OCI-LY7 (cell line): ENCODE measurements at regions not wholly inside any gene's neighbourhood (a gene's known extent, or its start where the extent isn't known, plus 50 kb on each side); places are given as distances from the start of the nearest gene placed in this dataset.

Source experiments
- BruUV-seq: library from RNA; stranded (reverse); fragments of 400-500 nt; replicated peaks from 2 replicates; lab custom pipeline; 2021; lab: Mats Ljungman, UMichigan
- CTCF ChIA-PET: fragments of 300-600 bp; sonication (Branson Sonifier 250); formaldehyde crosslinking; loops from one replicate; lab custom pipeline; 2022; ENCODE audit warnings: antibody characterized with exemption; ENCODE audit not compliant: unreplicated experiment; lab: Charles Lee
- POLR2A ChIA-PET: fragments of 300-600 bp; sonication (Branson Sonifier 250); formaldehyde crosslinking; loops from one replicate; lab custom pipeline; 2022; ENCODE audit warnings: antibody characterized with exemption; lab: Charles Lee
- DNase-seq: peaks from one replicate; pipeline ENCODE4 v3.0.0-alpha.2; 2015; ENCODE audit warnings: low spot score
- H2AFZ ChIP-seq: fragments of 200-600 bp; sonication (generic), shearing (Covaris generic); 2 replicates; pipeline ENCODE4 v1.6.1; 2014; ENCODE audit warnings: mild to moderate bottlenecking, antibody characterized with exemption, low read length, moderate library complexity
- H3K27ac ChIP-seq: fragments of 200-600 bp; sonication (generic); 2 replicates; pipeline ENCODE4 v1.5.1; 2014; ENCODE audit warnings: mixed run types, low read depth, mild to moderate bottlenecking, moderate library complexity, low read length, inconsistent platforms; ENCODE audit not compliant: poor library complexity, severe bottlenecking
- H3K36me3 ChIP-seq: fragments of 200-600 bp; sonication (generic); 2 replicates; pipeline ENCODE4 v1.6.1; 2014; ENCODE audit warnings: mild to moderate bottlenecking, antibody characterized with exemption, low read length, moderate library complexity, mixed read lengths; ENCODE audit not compliant: insufficient read depth
- H3K4me1 ChIP-seq: fragments of 200-600 bp; sonication (generic); 2 replicates; pipeline ENCODE4 v1.5.1; 2014; ENCODE audit warnings: mild to moderate bottlenecking, low read length; ENCODE audit not compliant: insufficient read depth, poor library complexity, severe bottlenecking
- H3K4me2 ChIP-seq: fragments of 200-600 bp; sonication (generic); 2 replicates; pipeline ENCODE4 v1.6.1; 2014; ENCODE audit warnings: mild to moderate bottlenecking, low read length
- H3K4me3 ChIP-seq: fragments of 200-600 bp; sonication (generic); 2 replicates; pipeline ENCODE4 v1.5.1; 2014; ENCODE audit warnings: mild to moderate bottlenecking, low read depth, low read length; ENCODE audit not compliant: poor library complexity, severe bottlenecking
- H3K79me2 ChIP-seq: fragments of 200-600 bp; sonication (generic); 2 replicates; pipeline ENCODE4 v1.6.1; 2016; ENCODE audit warnings: low read depth, mild to moderate bottlenecking, low read length, moderate library complexity, mixed read lengths; ENCODE audit not compliant: insufficient read depth
- H3K9me2 ChIP-seq: fragments of 200-600 bp; sonication (generic); 2 replicates; pipeline ENCODE4 v1.6.1; 2016; ENCODE audit warnings: mild to moderate bottlenecking, low read length, mixed read lengths; ENCODE audit not compliant: insufficient read depth
- H3K9me3 ChIP-seq: fragments of 200-600 bp; sonication (generic); 2 replicates; pipeline ENCODE4 v1.6.1; 2014; ENCODE audit warnings: mild to moderate bottlenecking, mixed run types, low read length, mixed read lengths
- H4K20me1 ChIP-seq: fragments of 200-600 bp; sonication (generic); 2 replicates; pipeline ENCODE4 v1.6.1; 2014; ENCODE audit warnings: mild to moderate bottlenecking, antibody characterized with exemption, low read length, moderate library complexity, mixed read lengths; ENCODE audit not compliant: insufficient read depth
- EZH2phosphoT487 ChIP-seq: fragments of 200-600 bp; sonication (generic); IDR thresholded peaks from 2 replicates; pipeline ENCODE4 v1.6.1; 2018; ENCODE audit warnings: low read depth, borderline replicate concordance, mild to moderate bottlenecking, mixed run types, antibody characterized with exemption, low read length, moderate library complexity, mixed read lengths
- intact Hi-C: fragments of 100-400 bp; cut with micrococcal nuclease; formaldehyde crosslinking; loops from one replicate; pipeline ENCODE4 v1.10.0; 2022; ENCODE audit not compliant: unreplicated experiment
- TF ChIP-seq, protein P1 (sequence below): fragments of 200-600 bp; sonication (generic); conservative IDR thresholded peaks from 2 replicates; pipeline ENCODE4 v1.5.1; 2014; ENCODE audit warnings: mild to moderate bottlenecking, antibody characterized with exemption, low read length, moderate library complexity, mixed read lengths

DNA sequence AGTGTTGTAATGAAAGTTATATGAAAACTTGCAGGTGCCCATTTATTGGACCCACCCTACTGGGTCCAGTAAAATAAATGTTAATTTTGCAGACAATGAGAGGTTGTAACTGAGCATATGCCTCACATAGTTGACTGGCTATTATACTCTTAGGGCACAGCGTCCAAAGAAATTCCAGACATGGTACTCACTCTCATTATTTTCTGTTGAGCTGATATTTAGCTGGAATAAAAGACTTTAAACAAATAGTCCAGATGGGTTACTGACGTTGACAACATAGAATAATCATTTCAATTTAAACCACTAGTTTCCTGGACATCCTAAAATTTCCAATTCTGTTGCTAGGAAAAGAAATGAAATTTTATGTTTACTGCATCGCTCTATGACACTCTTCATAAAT, 174.5 kb downstream of the ZNF365 start:
- Histone ChIP-seq H3K27ac (no peak overlapping the region), H4K20me1 (no peaks in the 10 kb centered on the region), H3K9me2 (no peaks in the 10 kb centered on the region), H3K9me3 (no peaks in the 10 kb centered on the region), H3K4me3 (no peak overlapping the region), H3K4me2 (no peak overlapping the region), H3K36me3 (no peaks in the 10 kb centered on the region; the same call in 1 of the 2 replicates), H3K4me1 (no peaks in the 10 kb centered on the region), H2AFZ (no peak overlapping the region), H3K79me2 (no peaks in the 10 kb centered on the region)
- no TSS peak for BruUV-seq
- ChIA-PET CTCF (no interaction called here), POLR2A (interaction anchor here (0.6 kb wide), 1 partner anchor 8 kb away, joined by 3 read pairs; no protein-coding TSS in a partner anchor)
- intact Hi-C loops = no loop called here
- DNase-seq = no peak
- no peak for TF ChIP-seq EZH2phosphoT487
- TF ChIP-seq, protein P1, sequence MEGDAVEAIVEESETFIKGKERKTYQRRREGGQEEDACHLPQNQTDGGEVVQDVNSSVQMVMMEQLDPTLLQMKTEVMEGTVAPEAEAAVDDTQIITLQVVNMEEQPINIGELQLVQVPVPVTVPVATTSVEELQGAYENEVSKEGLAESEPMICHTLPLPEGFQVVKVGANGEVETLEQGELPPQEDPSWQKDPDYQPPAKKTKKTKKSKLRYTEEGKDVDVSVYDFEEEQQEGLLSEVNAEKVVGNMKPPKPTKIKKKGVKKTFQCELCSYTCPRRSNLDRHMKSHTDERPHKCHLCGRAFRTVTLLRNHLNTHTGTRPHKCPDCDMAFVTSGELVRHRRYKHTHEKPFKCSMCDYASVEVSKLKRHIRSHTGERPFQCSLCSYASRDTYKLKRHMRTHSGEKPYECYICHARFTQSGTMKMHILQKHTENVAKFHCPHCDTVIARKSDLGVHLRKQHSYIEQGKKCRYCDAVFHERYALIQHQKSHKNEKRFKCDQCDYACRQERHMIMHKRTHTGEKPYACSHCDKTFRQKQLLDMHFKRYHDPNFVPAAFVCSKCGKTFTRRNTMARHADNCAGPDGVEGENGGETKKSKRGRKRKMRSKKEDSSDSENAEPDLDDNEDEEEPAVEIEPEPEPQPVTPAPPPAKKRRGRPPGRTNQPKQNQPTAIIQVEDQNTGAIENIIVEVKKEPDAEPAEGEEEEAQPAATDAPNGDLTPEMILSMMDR = no peak

DNA sequence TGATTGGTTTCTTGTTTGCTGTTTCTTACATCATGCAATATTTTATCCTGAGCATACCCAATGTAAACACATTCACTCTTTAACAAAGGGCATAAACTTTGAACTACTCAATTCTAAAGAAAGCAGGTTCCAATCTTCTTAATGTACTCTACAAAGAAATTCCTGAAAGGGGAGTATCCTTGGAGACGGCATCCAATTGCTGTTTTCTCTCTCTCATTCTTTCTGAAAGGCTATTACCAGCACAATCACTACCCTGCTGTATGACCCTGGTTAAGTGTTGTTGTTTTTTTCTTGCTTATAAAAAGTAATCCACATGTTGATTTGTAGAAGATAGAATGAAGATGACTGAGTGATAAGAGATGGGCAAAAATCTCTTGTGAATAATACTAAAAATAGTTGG, 176.0 kb downstream of the ZNF365 start:
- Histone ChIP-seq H3K79me2 (no peaks in the 10 kb centered on the region), H4K20me1 (no peaks in the 10 kb centered on the region), H3K27ac (no peak overlapping the region), H3K36me3 (no peaks in the 10 kb centered on the region; the same call in 1 of the 2 replicates), H3K4me3 (no peak overlapping the region), H3K4me2 (no peak overlapping the region), H3K4me1 (no peaks in the 10 kb centered on the region), H2AFZ (no peak overlapping the region), H3K9me3 (no peaks in the 10 kb centered on the region), H3K9me2 (no peaks in the 10 kb centered on the region)
- BruUV-seq = no TSS peak
- no peak for DNase-seq
- CTCF ChIA-PET = interaction anchor here (0.5 kb wide), 1 partner anchor 600 kb away, joined by 3 read pairs; no protein-coding TSS in a partner anchor
- TF ChIP-seq, protein P1 = no peak
- TF ChIP-seq EZH2phosphoT487 = no peak
- intact Hi-C loops = no loop called here
- POLR2A ChIA-PET = no interaction called here

DNA sequence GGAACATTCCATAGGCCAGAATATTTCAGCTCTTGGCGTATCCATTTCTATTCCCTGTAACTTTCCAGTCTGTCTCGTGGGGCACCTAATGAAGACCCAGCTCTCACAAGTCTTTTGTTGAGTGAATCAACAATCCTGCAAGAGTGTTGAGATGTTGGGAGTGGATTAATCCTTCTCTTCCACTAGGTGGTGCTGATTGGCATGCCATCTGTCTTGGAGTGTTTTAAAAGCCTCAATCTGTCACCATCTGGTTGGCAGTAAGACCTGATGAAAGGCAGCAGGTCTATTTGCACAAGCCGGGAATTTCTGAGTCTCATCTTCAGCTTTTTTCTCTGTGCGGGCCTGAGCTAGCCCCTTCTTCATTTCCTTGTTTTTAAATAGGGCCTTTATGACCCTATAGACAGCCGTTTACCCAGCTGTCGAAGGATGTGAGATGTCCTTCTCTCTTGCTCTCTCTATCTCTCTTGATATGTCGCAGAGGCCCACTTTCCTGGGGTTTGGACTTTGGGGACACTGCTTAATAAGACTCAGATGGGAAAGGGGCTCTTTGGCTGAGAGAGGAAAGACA, 180.5 kb downstream of the ZNF365 start:
- no TSS peak for BruUV-seq
- Histone ChIP-seq H3K79me2 (no peaks in the 10 kb centered on the region), H2AFZ (peak overlapping the region; percentile 32; the same call in 1 of the 2 replicates), H4K20me1 (no peaks in the 10 kb centered on the region), H3K4me2 (no peak overlapping the region), H3K9me2 (no peaks in the 10 kb centered on the region), H3K4me1 (no peaks in the 10 kb centered on the region), H3K4me3 (no peak overlapping the region), H3K27ac (no peak overlapping the region), H3K36me3 (no peaks in the 10 kb centered on the region), H3K9me3 (no peaks in the 10 kb centered on the region)
- ChIA-PET CTCF (interaction anchor here (0.9 kb wide), 1 partner anchor 20 kb away, joined by 3 read pairs; no protein-coding TSS in a partner anchor), POLR2A (interaction anchor here (0.9 kb wide), 1 partner anchor 13 kb away, joined by 3 read pairs; no protein-coding TSS in a partner anchor)
- no peak for TF ChIP-seq EZH2phosphoT487
- TF ChIP-seq, protein P1 = peak; percentile 82
- peak; percentile 59 for DNase-seq
- intact Hi-C loops = no loop called here
